ENCODE measurements at regions not wholly inside any gene's neighbourhood (a gene's known extent, or its start where the extent isn't known, plus 50 kb on each side); places are given as distances from the start of the nearest gene placed in this dataset.

GRCh38 chr1:218164111-218164929 lies 120.8 kb upstream of the RRP15 start:
- DNase-seq, result peak; percentile 60

GRCh38 chr1:218164930-218165700 lies 120.0 kb upstream of the RRP15 start:
- no peak for DNase-seq

GRCh38 chr1:218165701-218166114 lies 119.4 kb upstream of the RRP15 start:
- DNase-seq, result no peak

- no peak for DNase-seq
Measured at GRCh38 chr1:218166268-218166945, 118.7 kb upstream of the RRP15 start.

GRCh38 chr1:218171302-218171893 lies 113.7 kb upstream of the RRP15 start:
- no peak for DNase-seq

GRCh38 chr1:218182455-218182854 lies 102.6 kb upstream of the RRP15 start:
- no peak for DNase-seq

- no peak for DNase-seq
Measured at GRCh38 chr1:218200979-218201378, 84.1 kb upstream of the RRP15 start.

GRCh38 chr1:218201601-218202000 lies 83.5 kb upstream of the RRP15 start:
- no peak for DNase-seq

- no peak for DNase-seq
Measured at GRCh38 chr1:218205721-218206120, 79.4 kb upstream of the RRP15 start.

GRCh38 chr1:218207194-218207593 lies 77.9 kb upstream of the RRP15 start:
- DNase-seq, result no peak

- DNase-seq, result no peak
Measured at GRCh38 chr1:218209351-218209861, 75.7 kb upstream of the RRP15 start.

GRCh38 chr1:218211241-218211640 lies 73.9 kb upstream of the RRP15 start:
- no peak for DNase-seq

GRCh38 chr1:218217040-218217439 lies 68.1 kb upstream of the RRP15 start:
- DNase-seq, result no peak

- no peak for DNase-seq
Measured at GRCh38 chr1:218219460-218219859, 65.6 kb upstream of the RRP15 start.

- DNase-seq, result no peak
Measured at GRCh38 chr1:218224101-218224500, 61.0 kb upstream of the RRP15 start.

GRCh38 chr1:218226005-218226404 lies 59.1 kb upstream of the RRP15 start:
- DNase-seq, result no peak

Measured in activated effector memory CD4-positive, alpha-beta T cell treated with anti-CD3 and anti-CD28 coated beads, Interleukin-2, amount 50 U/mL, for 16 hours (primary cell).